Fibroblast of the conjunctiva (primary cell): ENCODE measurements at regions not wholly inside any gene's neighbourhood (a gene's known extent, or its start where the extent isn't known, plus 50 kb on each side); places are given as distances from the start of the nearest gene placed in this dataset.
"Not testable (repeated sequence)": the region's sequence is repeated elsewhere in the genome, so short reads cannot be mapped to it uniquely, and the experiment has no call there.

Experiments
- DNase-seq: peaks from one replicate; pipeline ENCODE4 v3.0.0-alpha.2; 2010; ENCODE audit warnings: low read depth

DNA sequence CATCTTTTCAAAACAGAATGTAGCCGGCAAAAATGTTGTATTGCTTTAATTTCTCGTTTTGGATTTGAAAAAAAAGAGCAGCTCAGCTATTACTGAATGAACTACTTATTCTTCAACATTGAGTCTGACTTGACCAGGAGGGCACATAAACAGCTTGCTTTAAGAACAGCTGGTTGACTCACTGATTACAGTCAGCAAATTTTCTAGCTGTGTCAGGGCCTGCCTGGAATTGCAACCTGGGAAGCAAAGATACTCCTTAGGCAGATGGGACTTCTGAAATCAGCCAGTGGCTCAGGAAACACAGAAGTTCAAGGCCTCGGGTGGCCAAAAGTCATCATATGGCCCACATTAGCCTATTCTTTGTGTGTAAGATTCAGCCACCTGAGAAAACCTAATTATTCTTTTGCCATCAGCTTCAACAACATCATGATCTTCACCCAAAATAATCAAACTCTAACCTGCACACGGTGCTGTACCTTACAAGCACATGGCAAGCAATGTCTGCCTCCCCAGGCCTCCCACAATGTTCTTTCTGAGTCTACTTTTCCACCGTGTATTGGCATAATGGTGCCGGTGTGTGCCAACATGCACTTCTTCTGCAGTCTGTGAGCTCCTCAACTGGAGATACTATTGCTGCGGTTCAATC is 307.2 kb downstream of the HHIPL2 start:
- no peak for DNase-seq

- DNase-seq, result no peak
Measured at GRCh38 chr1:222239130-222239529, 308.8 kb downstream of the HHIPL2 start.

- DNase-seq, result no peak
Measured at GRCh38 chr1:222234351-222234750, 313.6 kb downstream of the HHIPL2 start.

DNA sequence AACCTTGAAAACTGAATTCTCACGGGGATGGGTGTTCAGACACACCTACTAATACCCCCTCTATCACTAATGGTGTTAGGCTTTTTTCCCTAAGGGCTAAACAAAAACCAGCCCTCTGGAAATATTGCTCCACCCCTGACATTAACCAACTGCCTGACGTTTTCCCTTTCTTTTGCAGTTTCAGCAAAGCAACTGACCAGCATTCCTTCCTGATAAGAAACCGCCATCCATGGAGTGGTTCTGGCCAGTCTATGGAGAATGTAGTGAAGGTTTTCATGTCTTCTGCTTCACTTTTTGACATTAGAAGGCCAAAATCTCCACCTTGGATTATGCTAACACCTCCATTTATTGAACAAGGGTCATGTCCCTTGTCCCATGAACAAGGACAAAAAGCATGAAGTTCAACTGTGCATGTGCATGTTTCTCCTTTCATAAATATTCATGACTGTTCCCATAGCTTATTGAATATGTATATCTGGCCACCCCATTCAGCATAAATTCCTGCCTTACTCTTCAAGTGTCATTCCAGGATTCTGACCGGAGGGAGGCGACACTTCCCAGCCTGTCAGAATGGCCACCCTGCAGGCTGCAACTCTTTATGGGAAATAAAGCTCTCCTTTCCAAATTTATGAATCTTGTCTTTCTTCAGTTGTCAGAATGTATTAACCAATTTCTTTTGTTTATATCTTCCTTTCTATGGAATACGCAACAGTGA is 314.3 kb downstream of the HHIPL2 start:
- no peak for DNase-seq

- DNase-seq, result no peak
Measured at GRCh38 chr1:222232842-222233241, 315.1 kb downstream of the HHIPL2 start.

DNA sequence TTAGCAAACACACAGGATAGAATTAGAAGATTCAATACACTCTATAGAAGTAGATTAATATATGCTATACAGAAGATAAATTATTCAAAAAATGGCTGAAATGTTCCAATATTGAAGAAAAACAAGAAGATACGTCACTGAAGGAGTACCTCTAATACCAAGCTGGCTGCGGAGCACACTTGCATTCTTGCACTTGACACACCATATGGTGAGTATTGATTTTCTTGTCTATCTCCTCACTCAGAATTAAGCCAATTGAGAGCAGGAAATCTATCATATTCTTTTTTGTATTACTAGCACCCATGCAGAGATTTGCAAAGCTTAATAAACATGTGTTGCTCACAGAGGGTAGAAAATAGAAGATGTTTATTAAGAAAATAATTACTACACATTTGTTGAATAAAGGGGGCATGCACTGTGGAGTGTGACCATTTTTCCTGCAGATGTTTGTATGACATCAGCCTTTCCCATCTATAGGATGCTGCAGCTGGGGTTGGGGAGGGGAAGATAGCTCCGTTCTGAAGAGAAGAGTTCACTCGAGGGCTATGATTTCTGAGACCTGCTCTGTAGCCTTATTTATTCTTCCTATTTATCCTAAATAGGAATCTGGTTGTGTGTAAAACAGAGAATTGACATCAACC is 318.1 kb downstream of the HHIPL2 start:
- no peak for DNase-seq

DNA sequence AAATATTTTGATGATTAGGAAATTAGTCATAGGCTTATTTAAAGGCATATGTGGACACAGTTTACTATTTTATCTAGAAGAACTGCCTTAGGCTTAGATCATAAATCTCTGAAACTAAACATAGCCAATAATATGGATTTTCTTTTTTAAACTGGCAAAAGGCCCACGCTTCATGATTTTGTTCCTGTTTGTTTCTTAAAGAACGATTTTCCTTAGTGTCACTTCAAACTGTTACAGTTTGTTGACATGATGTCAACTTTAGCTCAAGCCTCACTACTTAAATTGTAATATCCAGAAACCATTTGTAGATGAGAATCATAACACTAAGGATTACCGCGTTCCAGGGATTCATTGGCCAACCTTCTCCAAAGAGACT is 322.6 kb downstream of the HHIPL2 start:
- DNase-seq, result no peak

DNA sequence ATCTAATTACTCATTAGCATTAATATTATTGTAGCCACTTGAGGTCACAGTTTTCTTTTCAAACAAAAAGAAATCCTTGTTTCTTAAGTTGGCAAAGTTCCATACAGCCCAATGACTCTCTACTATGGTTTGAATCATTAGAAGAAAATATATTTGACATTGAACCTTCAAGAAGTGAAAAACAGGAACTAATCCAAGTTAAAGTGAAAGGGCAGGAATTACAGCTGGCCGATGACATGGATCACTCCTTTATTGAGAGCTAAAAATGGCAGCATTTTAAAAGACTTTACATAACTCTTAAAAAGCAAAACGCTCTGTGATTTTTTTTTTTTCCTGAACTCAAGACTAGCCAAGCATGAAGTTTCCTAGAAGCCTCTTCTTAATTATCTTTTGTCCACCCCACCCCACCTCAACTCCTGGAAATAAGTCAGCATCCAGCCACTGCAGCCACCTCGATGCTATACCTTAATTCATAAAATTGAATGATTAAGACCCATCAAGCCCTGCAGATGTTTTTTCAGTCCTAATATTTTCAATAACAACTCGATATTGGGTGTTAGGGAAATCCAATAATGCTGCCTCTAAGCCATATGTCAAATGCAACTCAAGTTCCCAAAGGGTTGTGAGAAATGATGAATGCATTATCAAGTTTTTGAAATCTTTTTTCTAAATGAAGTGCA is 323.1 kb downstream of the HHIPL2 start:
- DNase-seq, result no peak

DNA sequence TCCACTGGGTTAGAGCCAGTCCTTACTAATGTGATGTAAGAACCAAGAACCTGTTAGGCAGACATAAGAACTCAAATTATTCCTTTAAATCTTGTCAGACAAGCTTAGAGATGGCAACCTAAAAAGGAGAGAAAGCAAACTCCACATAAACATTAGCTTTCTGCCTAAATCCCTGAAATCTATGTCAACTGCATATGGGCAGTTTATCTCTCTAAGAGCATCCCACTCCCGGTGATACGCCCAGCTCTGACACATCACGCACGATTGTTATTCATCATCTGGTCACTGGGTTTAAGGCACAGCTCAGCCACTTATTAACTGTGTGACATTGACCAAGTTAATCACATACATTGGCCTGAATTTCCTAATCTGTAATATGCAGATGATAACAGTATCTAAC is 323.7 kb downstream of the HHIPL2 start:
- no peak for DNase-seq

DNA sequence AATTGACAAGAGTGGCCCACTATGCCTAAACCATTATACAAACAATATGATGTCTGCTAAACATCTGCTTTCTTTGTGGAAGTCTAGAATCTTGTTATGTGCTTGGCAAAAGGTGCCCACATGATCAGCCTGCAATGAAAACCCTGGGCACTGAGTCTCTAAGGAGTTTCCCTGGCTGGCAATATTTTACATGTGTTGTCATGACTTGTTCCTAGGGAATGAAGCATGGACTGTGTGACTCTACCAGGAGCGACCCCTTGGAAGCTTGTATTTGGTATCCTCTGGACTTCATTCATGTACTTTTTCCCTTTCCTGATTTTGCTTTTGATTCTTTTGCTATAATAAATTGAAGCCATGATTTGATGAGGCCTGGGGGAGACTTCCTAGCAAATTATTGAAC is 324.9 kb downstream of the HHIPL2 start:
- DNase-seq, result no peak

DNA sequence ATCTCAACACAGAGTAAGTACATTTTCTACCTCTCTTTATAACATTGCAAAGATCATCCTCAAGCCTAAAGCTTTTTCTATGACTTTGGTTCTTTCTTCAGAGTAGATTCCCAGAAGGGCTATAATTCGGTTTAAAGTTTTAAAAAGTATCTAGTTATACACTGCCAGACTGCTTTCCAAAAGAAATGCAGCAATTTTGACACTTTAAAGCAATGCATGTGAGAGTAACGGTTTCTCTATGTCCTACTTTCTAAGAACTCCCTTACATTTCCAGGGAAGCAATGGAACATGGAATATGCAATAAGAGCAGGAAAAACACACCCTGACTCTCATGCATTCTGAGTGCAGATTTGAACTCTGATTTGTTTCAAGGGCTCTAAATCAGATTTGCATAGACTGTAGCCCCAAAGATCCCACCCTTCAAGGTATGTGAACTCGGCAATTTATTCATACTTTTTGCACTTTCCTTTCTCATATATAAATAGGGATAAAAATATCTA is 331.6 kb downstream of the HHIPL2 start:
- DNase-seq, result no peak

DNA sequence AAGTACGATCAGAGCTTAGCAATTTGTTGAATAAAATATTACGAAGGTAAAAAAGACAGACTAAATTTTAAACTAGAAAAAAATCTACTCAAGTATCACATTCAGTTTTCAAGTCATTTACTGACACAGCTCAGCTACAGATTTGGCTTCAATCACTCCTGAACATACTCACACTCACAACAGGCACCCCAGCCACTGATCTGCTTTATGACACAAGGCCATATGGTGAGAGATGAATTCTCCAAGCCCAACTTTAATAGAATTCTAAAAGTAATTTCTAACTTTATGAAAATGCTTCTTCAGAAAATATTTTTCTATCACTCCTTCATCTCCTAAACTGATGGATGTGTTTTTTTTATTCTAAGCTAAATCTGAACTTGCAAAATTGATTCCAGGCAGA is 337.1 kb downstream of the HHIPL2 start:
- no peak for DNase-seq

DNA sequence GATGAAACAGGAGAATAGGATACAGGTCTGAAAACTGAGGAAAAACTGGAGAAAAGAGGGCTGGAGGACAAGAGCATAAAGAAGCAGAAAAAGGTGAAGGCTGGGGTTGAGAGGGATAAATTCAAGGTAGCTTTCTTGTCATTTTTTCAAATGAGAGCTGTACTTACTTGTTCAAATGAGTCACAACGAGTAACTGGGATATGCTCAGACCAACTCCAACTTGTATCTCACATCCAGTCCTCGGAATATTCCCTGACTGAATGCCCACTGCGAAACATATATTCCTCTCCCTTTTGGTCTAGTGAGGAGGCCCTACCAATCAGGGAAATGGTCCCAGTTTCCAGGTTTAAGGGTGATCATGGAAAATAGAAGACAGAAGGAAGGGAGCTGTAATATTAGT is 343.4 kb downstream of the HHIPL2 start:
- DNase-seq, result no peak

DNA sequence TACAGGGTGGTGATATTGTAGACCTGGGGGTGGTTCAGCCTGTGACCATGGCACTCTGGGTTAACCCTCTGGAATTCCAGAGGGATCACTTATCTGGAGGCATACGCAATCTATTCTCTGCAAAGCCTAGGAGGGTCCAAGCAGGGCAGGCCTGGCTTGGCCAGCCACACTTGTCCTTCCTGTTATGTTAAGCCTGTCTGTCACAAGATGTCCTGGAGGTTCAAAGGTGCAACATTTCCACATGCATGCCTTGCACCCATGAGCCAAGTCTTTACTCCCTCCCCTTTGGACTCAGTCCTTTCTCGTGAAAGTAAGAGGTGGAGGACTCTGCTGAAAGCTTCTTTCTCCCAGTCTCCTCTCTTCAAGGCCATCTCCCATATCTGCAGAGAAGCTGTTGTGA is 345.1 kb downstream of the HHIPL2 start:
- DNase-seq, result no peak

GRCh38 chr1:222196736-222197135 is 351.2 kb downstream of the HHIPL2 start:
- no peak for DNase-seq

DNA sequence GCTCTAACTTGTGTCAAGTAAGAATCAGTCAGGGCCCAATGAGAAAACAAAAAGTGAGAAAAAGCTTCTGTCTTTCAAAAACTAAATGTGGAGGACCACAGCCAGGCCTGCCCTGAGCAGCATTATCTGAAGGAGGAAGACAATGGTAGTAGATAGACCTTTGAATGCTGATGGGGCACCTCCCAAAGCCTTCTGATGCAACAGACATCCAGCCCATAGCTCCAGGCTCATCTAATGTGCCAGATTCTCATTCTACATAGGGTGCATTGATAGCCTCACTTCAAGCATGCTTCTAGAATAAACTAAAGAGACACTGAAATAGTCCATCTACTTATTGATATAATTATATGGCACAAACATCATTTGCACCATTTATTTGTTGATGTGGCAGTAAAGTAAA is 351.6 kb downstream of the HHIPL2 start:
- DNase-seq, result no peak

DNA sequence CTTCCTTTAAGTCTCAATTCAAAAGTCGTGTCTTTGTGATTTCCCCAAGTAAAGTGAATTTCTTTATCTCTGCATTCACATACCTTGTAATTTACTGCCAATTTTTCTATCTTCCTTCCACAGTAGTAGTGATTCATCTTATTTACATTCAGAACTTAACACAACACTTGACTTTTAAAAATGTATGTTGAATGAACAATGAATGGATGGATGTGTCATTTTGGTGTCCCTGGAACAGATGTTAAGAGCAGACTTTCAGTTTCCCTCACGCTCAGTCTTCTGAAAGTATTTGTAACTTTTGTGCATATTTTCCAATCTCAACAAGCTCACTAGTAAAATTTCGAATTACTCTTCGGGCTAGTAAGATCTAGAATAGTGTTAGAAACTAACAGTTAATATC is 352.0 kb downstream of the HHIPL2 start:
- DNase-seq, result no peak

- no peak for DNase-seq
Measured at GRCh38 chr1:222189218-222189617, 358.7 kb downstream of the HHIPL2 start.

DNA sequence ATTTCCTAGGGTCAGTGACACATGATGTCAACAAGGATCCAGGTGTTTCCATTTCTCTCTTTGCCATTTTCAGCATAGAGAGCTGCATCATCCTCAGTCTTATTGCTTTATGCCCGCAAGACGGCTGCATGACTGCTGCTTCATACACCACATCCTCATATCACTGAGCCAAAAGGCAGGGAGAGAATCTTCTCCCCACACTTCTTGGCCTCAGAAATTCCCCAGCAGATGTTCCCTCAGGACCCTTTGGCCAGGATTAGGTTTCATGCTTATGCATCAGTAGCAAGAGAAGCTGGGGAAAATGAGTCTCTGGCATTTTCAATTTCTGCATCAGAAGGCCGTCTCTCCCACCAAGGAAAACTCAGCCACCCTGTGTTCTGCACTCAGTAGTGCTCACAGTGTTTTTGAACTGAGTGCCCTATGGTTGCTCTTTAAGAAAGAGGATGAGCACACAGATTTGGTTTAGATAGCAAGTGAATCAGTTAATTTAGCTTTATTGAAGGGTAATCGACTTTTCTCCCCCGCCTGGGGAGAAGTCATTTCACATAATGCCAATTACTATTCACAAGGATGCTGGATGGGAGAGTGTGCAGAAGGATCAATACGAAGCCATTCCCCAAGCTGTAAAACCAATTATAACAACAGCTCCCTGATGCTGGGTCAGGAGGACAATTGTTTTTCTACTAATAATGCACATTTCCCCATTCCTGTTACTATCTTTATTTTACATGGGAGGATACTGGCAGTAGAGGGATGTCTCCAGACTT is 360.2 kb downstream of the HHIPL2 start:
- no peak for DNase-seq

GRCh38 chr1:222182641-222183040 is 365.3 kb downstream of the HHIPL2 start:
- DNase-seq, result no peak

GRCh38 chr1:222181191-222181590 is 366.7 kb downstream of the HHIPL2 start:
- DNase-seq, result no peak

DNA sequence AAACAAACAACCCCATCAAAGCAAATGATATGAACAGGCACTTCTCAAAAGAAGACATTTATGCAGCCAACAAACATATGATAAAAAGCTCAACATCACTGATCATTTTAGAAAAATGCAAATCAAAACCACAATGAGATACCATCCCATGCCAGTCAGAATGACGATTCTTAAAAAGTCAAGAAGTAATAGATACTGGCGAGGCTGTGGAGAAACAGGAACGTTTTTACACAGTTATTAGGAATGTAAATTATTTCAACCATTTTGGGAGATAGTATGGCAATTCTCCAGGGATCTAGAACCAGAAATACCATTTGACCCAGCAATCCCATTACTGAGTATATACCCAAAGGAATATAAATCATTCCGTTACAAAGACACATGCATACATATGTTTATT is 370.4 kb downstream of the HHIPL2 start:
- not testable (repeated sequence) for DNase-seq
